Esophagus muscularis mucosa (tissue), 4 donors: ENCODE measurements at regions not wholly inside any gene's neighbourhood (a gene's known extent, or its start where the extent isn't known, plus 50 kb on each side); places are given as distances from the start of the nearest gene placed in this dataset.

ENCODE experiments used
- DNase-seq: peaks from one replicate; pipeline ENCODE4 v3.0.0-alpha.2; 2017; ENCODE audit errors: extremely low spot score
- H3K27ac ChIP-seq, 4 donors: fragments of 200-600 bp; sonication (generic); replicated peaks in 1 of 4; 1 replicate in 3 of 4; 2 replicates in 1 of 4; pipeline ENCODE4 v1.5.1; 2016 to 2019; ENCODE audit warnings: mild to moderate bottlenecking in 1 of 4
- H3K27me3 ChIP-seq, 4 donors: fragments of 200-600 bp; sonication (generic); one replicate each; pipeline versions ENCODE4 v1.5.1 to v1.6.0; 2016 to 2019
- H3K36me3 ChIP-seq, 4 donors: fragments of 200-600 bp; sonication (generic); one replicate each; pipeline ENCODE4 v1.5.1; 2016 to 2019
- H3K4me1 ChIP-seq, 4 donors: fragments of 200-600 bp; sonication (generic); one replicate each; pipeline ENCODE4 v1.5.1; 2016 to 2019
- H3K4me3 ChIP-seq, 4 donors: fragments of 200-600 bp; sonication (generic); 1 replicate in 2 of 4; 2 replicates in 2 of 4; pipeline ENCODE4 v1.5.1; 2016 to 2019; ENCODE audit warnings: mild to moderate bottlenecking in 4 of 4, moderate library complexity in 1 of 4
- H3K9me3 ChIP-seq, 4 donors: fragments of 200-600 bp; sonication (generic); 1 replicate in 3 of 4; 2 replicates in 1 of 4; pipeline ENCODE4 v1.5.1; 2016 to 2019
- CTCF ChIP-seq, 3 experiments: fragments of 200-600 bp in 2 of 3; fragments of 450-650 bp in 1 of 3; sonication (generic) in 2 of 3; IDR thresholded peaks; one replicate each; pipeline ENCODE4 v1.5.1; 2017 to 2019; ENCODE audit warnings: antibody characterized with exemption in 3 of 3, mild to moderate bottlenecking in 2 of 3, moderate library complexity in 1 of 3
- EP300 ChIP-seq: sonication (generic); formaldehyde crosslinking; IDR thresholded peaks from one replicate; pipeline ENCODE4 v1.6.1; 2017; ENCODE audit warnings: antibody characterized with exemption
- POLR2A ChIP-seq: fragments of 450-650 bp; IDR thresholded peaks from one replicate; pipeline ENCODE4 v1.6.1; 2017; ENCODE audit warnings: antibody characterized with exemption, moderate library complexity, mild to moderate bottlenecking, low read depth
- POLR2AphosphoS5 ChIP-seq, 2 donors: sonication (generic); formaldehyde crosslinking; IDR thresholded peaks; one replicate each; pipeline ENCODE4 v1.6.1; 2017; ENCODE audit warnings: antibody characterized with exemption in 2 of 2
- WGBS: methylation state at CpG from one replicate; pipeline ENCODE4 v1.1.5; 2018; 5-methylcytosine and 5-hydroxymethylcytosine counted together
- intact Hi-C: fragments of 100-400 bp; cut with DNase I; formaldehyde crosslinking; loops from one replicate; pipeline ENCODE4 v1.15.1; 2023

GRCh38 chr7:16038906-16039305 lies 352.4 kb upstream of the MEOX2 start:
- intact Hi-C loops: no loop called here
- no peak for TF ChIP-seq POLR2A
- no peak for TF ChIP-seq EP300
- no peak for TF ChIP-seq CTCF (IDR thresholded peaks at IDR 0.05)
- no peak for TF ChIP-seq POLR2AphosphoS5 (IDR thresholded peaks at IDR 0.05)
- 86% methylated on average over 3 of the region's 3 CpGs for WGBS
- DNase-seq: no peak
- no peaks in the 10 kb centered on the region for H3K27me3 ChIP-seq
- no peaks in the 10 kb centered on the region for H3K9me3 ChIP-seq
- H3K4me1 ChIP-seq: no peaks in the 10 kb centered on the region
- H3K27ac ChIP-seq: no peak overlapping the region
- no peaks in the 10 kb centered on the region for H3K36me3 ChIP-seq
- no peak overlapping the region for H3K4me3 ChIP-seq

GRCh38 chr7:16035392-16035791 lies 348.9 kb upstream of the MEOX2 start:
- intact Hi-C loops: no loop called here
- DNase-seq: no peak
- no peaks in the 10 kb centered on the region for H3K36me3 ChIP-seq
- no peak overlapping the region for H3K4me3 ChIP-seq
- H3K4me1 ChIP-seq: no peaks in the 10 kb centered on the region
- H3K27ac ChIP-seq: no peak overlapping the region
- TF ChIP-seq POLR2A (no peak), CTCF (IDR thresholded peaks at IDR 0.05) (no peak)
- H3K9me3 ChIP-seq: no peaks in the 10 kb centered on the region
- WGBS: 78% methylated on average over 1 of the region's 1 CpG
- no peaks in the 10 kb centered on the region for H3K27me3 ChIP-seq

GRCh38 chr7:16034866-16035265 lies 348.4 kb upstream of the MEOX2 start:
- Histone ChIP-seq H3K27me3 (no peaks in the 10 kb centered on the region), H3K36me3 (no peaks in the 10 kb centered on the region), H3K4me1 (no peaks in the 10 kb centered on the region), H3K4me3 (no peak overlapping the region), H3K9me3 (no peaks in the 10 kb centered on the region), H3K27ac (no peak overlapping the region)
- intact Hi-C loops: no loop called here
- WGBS: 100% methylated on average over 1 of the region's 1 CpG
- TF ChIP-seq EP300 (no peak), CTCF (IDR thresholded peaks at IDR 0.05) (no peak), POLR2A (no peak), POLR2AphosphoS5 (IDR thresholded peaks at IDR 0.05) (no peak)
- no peak for DNase-seq

GRCh38 chr7:16034353-16034752 lies 347.9 kb upstream of the MEOX2 start:
- DNase-seq: no peak
- TF ChIP-seq POLR2AphosphoS5 (IDR thresholded peaks at IDR 0.05): no peak
- no peak for TF ChIP-seq POLR2A
- TF ChIP-seq EP300: no peak
- no peak for TF ChIP-seq CTCF (IDR thresholded peaks at IDR 0.05)
- Histone ChIP-seq H3K4me1 (no peaks in the 10 kb centered on the region), H3K27me3 (no peaks in the 10 kb centered on the region), H3K27ac (no peak overlapping the region), H3K9me3 (no peaks in the 10 kb centered on the region), H3K36me3 (no peaks in the 10 kb centered on the region), H3K4me3 (no peak overlapping the region)
- WGBS: 81% methylated on average over 2 of the region's 2 CpGs
- intact Hi-C loops: no loop called here

- TF ChIP-seq CTCF (IDR thresholded peaks at IDR 0.05) (no peak), POLR2A (no peak)
- H3K9me3 ChIP-seq: no peaks in the 10 kb centered on the region
- H3K4me3 ChIP-seq: no peak overlapping the region
- WGBS: 82% methylated on average over 2 of the region's 2 CpGs
- no peak for DNase-seq
- no peaks in the 10 kb centered on the region for H3K36me3 ChIP-seq
- H3K27me3 ChIP-seq: no peaks in the 10 kb centered on the region
- H3K4me1 ChIP-seq: peaks cover 0 to 10% (median 7%) of the 10 kb centered on the region in 4 donors
- H3K27ac ChIP-seq: no peak overlapping the region
- intact Hi-C loops: no loop called here
Measured at GRCh38 chr7:16033233-16033632, 346.8 kb upstream of the MEOX2 start.
